Stimulated activated CD4-positive, alpha-beta T cell treated with anti-CD3 and anti-CD28 coated beads, Interleukin-12 subunit alpha, Interleukin-12 subunit beta, amount 100 ng/mL, for 24 hours (primary cell): ENCODE measurements at regions not wholly inside any gene's neighbourhood (a gene's known extent, or its start where the extent isn't known, plus 50 kb on each side); places are given as distances from the start of the nearest gene placed in this dataset.

ENCODE experiments used
- DNase-seq, 2 experiments: peaks; one replicate each; pipeline ENCODE4 v3.0.0-alpha.2; 2020; ENCODE audit warnings: low read depth in 2 of 2

DNA sequence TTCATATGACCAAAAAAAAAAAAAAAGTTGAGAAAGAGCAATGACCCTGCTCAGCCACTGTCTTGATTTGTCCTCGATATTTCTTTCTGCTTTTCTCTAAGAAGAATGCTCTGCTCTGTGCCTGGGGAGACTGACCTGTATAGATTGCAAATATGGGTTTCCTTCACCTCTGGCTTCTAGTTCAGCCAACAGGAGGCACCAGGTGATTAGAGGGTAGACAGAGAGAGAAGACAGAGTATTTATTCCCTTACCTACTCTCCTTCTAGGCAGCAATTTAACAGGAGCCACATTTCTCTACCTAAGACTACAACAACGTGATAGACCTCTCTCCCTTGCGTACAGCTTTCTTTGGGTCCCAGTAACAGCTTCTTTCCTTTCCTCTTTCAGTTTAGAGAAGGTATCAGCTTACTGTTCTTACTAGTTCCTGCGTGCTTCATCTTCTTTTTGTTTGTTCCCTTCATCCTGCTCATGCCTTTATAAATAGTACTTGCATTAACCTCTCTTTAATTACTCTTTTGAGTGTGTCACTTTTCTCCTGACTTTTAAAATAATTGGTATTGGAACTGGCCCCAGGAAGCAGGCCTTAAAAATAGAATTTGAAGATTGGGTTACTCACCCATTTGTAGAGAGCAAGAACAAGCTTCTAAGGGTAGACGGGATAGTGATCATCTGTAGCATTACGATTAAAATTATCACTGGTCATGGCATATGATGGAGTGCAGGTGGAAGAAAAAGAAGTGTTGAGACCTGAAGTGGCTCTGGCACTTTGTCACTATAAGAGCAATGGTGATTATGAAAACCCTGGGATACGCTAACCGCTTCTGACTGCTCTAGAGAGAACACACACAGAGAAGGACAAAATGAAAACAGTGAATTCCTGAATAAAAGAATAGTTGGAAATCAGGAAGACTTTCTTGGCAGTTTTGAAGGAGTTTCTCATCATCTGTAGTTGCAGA, 161.2 kb upstream of the FSTL4 start:
- DNase-seq, result no peak

DNA sequence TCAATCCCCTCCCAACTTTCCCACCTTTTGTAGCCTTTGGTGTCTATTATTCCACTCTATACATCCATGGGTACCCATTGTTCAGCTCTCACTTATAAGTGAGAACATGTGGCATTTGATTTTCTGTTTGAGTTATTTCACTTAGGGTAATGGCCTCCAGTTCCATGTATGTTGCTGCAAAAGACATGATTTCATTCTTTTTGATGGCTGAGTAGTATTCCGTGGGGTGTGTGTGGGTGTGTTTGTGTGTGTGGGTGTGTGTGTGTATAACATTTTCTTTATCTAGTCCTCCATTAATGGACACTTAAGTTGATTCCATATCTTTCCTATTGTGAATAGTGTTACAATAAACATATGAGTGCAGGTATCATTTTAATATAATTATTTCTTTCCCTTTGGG, 157.5 kb upstream of the FSTL4 start:
- no peak for DNase-seq

GRCh38 chr5:133763744-133764143, 151.4 kb upstream of the FSTL4 start:
- DNase-seq, result no peak

GRCh38 chr5:133761632-133762031, 149.3 kb upstream of the FSTL4 start:
- no peak for DNase-seq

GRCh38 chr5:133760532-133760931, 148.2 kb upstream of the FSTL4 start:
- no peak for DNase-seq

- no peak for DNase-seq
Observed at GRCh38 chr5:133758641-133759040, 146.3 kb upstream of the FSTL4 start.

- no peak for DNase-seq
Observed at GRCh38 chr5:133757396-133757945, 145.1 kb upstream of the FSTL4 start.

GRCh38 chr5:133756756-133757155, 144.4 kb upstream of the FSTL4 start:
- no peak for DNase-seq

DNA sequence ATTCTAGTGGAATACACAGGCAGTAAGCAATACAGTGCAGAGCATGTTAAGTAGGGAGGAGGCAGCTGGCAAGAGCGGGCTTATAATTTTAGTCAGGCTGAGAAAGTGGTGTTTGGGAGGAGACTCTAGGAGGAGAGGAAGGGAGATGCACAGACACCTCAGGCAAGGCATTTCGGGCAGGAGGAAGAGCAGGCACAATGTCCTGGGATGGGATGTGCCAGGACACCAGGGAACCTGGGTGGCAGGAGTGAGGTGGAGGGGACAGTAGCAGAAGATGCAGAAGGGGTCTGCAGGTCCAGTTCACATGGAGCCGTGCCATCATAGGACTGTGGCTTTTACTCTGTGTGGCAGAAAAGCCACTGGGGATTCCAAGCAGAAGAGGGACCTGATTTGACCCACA, 143.7 kb upstream of the FSTL4 start:
- DNase-seq, result no peak

DNA sequence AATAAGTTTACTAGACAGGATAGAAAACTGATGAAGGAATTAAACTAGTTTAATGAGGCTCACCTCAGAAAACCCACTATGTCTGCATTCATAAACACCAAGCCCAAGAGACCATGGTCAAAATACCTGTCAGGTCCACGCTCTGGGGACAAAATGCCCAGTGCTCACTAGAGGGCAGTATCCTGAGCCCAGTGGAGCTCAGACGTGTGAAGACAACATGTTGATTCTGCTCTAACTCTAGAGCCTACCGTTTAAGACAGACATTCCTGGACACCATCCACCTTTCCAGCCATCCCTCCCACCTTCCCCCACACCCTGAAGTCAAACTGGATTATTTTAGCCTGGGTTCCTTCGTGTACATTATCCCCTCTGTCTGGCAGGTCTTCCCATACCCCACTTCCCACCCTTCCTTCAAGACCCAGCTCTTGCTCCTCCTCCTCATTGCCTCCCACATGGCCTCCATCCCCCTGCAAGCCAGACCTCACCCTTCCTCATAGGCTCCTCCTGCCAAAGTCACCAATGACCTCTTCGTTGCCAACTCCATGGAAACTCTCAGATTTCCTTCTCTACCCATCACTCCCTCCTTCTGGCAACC, 142.3 kb upstream of the FSTL4 start:
- DNase-seq, result peak in 1 of 2 experiments; percentile 11

DNA sequence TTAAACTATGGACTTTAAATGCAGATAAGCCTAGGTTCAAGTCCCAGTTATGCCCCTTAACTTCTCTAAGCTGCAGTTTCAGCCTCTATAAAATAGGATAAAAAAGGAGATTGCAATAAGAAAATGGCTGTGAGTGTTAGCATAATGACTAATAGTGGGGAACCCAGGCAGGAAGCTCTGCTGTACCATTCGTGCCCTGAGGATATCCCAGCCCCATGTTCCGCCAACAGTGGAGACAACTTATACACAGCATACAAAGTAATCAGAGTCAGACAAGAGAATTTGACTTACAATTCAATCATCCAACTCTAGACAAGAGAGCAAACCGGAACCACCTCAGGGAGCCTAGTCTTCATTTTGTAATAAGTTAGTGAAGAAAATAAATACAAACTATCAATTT, 141.5 kb upstream of the FSTL4 start:
- DNase-seq, result no peak

- DNase-seq, result no peak
Observed at GRCh38 chr5:133751846-133752245, 139.5 kb upstream of the FSTL4 start.

- DNase-seq, result no peak
Observed at GRCh38 chr5:133751421-133751820, 139.1 kb upstream of the FSTL4 start.

GRCh38 chr5:133750856-133751255, 138.5 kb upstream of the FSTL4 start:
- DNase-seq, result no peak

DNA sequence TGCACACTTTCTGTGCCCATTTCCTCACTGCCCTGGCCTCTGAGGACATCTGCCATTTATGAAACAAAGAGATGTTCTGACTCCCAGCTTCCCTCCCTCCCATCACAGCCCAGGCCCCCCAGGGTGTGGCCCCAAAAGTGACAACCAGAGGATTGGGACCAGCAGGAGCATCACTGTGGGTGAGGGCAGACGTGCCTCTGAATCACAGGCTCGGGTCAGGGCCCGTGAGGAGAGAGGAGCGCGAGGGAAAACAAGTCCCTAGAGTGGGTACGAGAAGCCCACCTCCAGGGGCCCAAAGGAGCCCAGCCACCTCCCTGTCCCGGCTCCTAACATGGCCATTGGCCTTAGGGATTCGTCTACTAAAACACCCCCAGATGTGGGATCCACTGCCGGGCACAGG, 138.0 kb upstream of the FSTL4 start:
- DNase-seq, result no peak

DNA sequence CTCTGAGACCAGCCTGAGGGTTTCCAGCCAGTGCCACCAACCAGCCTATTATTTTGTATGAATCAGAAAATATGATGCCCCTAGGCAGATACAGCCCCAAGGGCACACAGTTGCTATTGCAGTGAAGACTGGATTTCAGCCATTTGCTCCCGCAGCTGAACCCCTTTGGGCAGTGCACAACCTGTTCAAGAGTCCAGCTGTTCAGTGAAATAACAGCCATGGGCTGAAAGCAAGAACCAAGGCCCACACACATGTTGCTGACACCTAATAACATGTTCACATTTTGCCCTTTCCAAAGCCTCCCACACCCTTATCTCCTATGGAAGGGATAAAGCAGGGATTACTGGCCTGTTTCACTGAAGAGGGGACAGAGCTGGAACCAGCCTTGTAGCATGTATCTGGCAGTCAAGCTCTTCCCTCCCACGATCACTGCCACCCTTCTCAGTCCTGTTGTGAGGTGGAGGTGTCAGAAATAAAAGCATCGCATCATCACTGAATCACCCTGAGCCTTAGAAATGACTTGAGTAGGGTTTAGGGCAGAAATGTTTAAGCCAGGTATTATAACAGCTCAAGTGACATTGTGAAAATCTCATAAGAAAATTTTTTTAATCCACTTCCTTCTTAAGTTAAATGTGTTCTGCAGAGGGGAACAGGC, 137.1 kb upstream of the FSTL4 start:
- no peak for DNase-seq

DNA sequence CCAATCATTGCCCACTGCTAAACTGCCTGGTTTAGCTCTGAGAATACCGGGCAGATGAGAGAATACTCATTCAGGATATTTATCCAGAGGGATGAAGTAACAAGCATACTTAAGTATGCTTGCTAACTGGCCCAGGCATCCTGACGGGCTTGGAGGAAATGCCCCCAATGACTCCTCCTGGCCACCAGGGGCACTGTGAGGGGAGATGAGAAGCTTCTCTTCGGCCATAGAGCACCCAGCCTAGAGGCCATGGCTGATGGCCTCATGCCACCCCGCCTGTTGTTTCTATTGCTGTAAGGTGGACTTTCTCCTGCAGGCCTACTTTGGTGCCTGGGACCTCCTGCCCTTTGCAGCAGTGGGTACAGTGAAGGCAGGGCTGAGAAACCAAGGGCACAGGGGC, 134.5 kb upstream of the FSTL4 start:
- DNase-seq, result peak in 1 of 2 experiments; percentile 8

DNA sequence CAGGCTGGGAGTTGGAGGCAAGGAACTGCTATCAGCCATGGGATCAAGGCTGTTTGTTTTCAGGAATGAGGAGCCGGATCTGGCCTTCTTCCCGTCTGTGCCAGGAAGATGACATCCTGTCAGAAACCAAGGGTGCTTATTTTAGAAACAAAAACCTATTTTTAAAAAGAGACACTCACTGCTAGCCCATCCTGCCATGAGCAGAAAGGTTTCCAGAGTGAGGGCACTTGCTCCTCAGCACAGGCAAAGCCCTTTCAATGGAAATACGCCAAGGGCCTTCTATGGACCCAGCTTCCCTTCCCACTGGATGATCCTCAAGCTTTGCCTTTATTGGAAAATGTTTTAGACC, 132.6 kb upstream of the FSTL4 start:
- no peak for DNase-seq

- no peak for DNase-seq
Observed at GRCh38 chr5:133744051-133744959, 132.0 kb upstream of the FSTL4 start.

DNA sequence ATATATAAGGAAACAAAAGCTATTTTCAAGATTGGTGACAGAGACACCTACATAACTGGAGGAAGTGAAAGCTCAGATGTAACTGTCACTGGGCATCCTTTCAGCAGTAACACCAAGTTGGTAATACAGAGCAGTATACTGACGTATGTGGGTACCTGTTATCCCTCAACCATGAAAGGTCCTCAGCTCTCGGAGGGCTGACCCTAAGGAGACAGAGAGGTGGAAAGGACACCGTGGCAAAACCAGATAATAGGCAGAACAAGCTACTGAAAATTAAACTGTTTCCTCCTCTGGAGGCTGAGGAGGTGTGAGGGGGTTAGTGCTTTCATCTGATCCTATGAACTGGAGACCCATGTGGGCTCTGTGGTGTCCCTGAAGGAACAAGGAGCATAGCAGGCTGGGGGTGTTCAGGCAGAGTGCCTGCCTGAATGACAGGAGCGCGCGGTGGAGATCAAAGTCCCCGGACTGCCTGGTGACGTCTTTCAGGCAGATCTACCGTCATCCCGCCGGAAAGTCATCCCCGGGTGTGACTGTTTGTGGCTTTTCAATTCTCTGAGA, 130.2 kb upstream of the FSTL4 start:
- DNase-seq, result no peak

- no peak for DNase-seq
Observed at GRCh38 chr5:133741818-133742355, 129.5 kb upstream of the FSTL4 start.
